ENCODE measurements at regions not wholly inside any gene's neighbourhood (a gene's known extent, or its start where the extent isn't known, plus 50 kb on each side); places are given as distances from the start of the nearest gene placed in this dataset.

DNA sequence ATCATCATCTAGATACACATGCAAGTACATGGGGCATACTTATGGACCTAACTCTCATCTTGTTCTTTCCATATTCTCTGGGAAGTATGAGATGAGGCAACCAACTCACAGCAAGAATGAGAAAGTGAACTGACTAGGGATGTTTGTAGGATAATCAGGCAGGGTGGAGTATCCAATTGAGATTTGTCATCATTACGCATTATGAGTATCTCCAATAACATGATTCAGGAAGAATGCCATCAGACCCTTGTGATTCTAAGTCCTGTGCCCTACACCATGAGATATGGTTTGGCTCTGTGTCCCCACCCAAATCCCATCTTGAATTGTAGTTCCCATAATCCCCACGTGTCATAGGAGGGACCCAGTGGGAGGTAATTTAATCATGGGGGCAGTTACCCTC is 154.0 kb downstream of the SLC30A10 start:
- no peak for DNase-seq (ENCODE audit: low read depth, low spot score)
- TF ChIP-seq EZH2 (IDR thresholded peaks at IDR 0.05) = no peak
- no peak for TF ChIP-seq POLR2AphosphoS5 (IDR thresholded peaks at IDR 0.05; ENCODE audit: borderline replicate concordance, low read depth, low read length)
- TF ChIP-seq FOXP2 (optimal IDR thresholded peaks at IDR 0.05; ENCODE audit: control extremely low read depth, extremely low read length, insufficient read depth) = no peak
- no peaks in the 10 kb centered on the region for H3K36me3 ChIP-seq (ENCODE audit: insufficient read depth, low read length)
- no peak overlapping the region for H3K27ac ChIP-seq
- no peak overlapping the region for H3K4me3 ChIP-seq
- no peak overlapping the region for H3K9ac ChIP-seq (ENCODE audit: insufficient read length)
- no peaks in the 10 kb centered on the region for H3K9me3 ChIP-seq (ENCODE audit: low read depth, low read length)

DNA sequence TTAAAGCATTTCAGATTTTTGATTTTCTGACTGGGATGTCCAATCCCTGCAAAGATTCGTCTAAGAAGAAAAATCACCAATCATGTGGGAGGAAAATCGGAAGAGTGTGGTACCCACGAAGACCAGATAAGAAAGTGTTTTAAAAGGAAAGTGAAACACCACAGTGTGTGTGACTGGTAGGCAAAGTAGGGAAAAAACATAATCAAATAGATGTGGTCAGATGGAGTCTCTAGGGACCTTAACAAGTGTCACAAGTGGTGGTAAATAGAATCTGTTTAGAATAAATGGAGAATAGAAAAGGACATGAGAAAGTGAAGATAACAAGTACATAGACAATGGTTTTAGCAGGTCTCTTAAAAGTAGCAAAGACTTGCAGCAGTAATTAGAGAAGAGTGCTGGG is 154.6 kb downstream of the SLC30A10 start:
- TF ChIP-seq EZH2 (IDR thresholded peaks at IDR 0.05) (no peak), FOXP2 (optimal IDR thresholded peaks at IDR 0.05; ENCODE audit: control extremely low read depth, extremely low read length, insufficient read depth) (no peak), POLR2AphosphoS5 (IDR thresholded peaks at IDR 0.05; ENCODE audit: borderline replicate concordance, low read depth, low read length) (no peak)
- Histone ChIP-seq H3K27ac (no peak overlapping the region), H3K9me3 (ENCODE audit: low read depth, low read length) (no peaks in the 10 kb centered on the region), H3K36me3 (ENCODE audit: insufficient read depth, low read length) (no peaks in the 10 kb centered on the region), H3K9ac (ENCODE audit: insufficient read length) (no peak overlapping the region), H3K4me3 (no peak overlapping the region)
- no peak for DNase-seq (ENCODE audit: low read depth, low spot score)

DNA sequence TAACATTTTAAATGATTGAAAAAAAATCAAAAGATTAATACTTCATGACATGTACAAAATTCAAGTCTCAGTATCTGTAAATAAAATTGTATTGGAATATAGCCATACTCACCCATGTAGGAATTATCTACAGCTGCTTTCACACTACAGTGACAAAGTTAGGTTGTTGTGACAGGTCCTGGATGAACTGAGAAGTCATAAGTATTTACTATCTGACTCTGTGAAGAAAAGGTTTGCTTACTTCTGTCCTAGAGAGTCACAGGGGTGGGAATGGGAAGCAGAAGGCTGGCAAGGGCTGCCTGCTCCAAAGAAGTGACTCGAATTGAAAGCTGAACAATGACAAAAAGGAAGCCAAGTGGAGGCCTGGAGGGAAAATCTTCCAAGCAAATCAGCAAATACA is 155.2 kb downstream of the SLC30A10 start:
- H3K27ac ChIP-seq = no peak overlapping the region
- TF ChIP-seq POLR2AphosphoS5 (IDR thresholded peaks at IDR 0.05; ENCODE audit: borderline replicate concordance, low read depth, low read length) (no peak), FOXP2 (optimal IDR thresholded peaks at IDR 0.05; ENCODE audit: control extremely low read depth, extremely low read length, insufficient read depth) (no peak), EZH2 (IDR thresholded peaks at IDR 0.05) (no peak)
- no peak overlapping the region for H3K9ac ChIP-seq (ENCODE audit: insufficient read length)
- no peak for DNase-seq (ENCODE audit: low read depth, low spot score)
- H3K36me3 ChIP-seq (ENCODE audit: insufficient read depth, low read length) = no peaks in the 10 kb centered on the region
- no peak overlapping the region for H3K4me3 ChIP-seq
- H3K9me3 ChIP-seq (ENCODE audit: low read depth, low read length) = no peaks in the 10 kb centered on the region

DNA sequence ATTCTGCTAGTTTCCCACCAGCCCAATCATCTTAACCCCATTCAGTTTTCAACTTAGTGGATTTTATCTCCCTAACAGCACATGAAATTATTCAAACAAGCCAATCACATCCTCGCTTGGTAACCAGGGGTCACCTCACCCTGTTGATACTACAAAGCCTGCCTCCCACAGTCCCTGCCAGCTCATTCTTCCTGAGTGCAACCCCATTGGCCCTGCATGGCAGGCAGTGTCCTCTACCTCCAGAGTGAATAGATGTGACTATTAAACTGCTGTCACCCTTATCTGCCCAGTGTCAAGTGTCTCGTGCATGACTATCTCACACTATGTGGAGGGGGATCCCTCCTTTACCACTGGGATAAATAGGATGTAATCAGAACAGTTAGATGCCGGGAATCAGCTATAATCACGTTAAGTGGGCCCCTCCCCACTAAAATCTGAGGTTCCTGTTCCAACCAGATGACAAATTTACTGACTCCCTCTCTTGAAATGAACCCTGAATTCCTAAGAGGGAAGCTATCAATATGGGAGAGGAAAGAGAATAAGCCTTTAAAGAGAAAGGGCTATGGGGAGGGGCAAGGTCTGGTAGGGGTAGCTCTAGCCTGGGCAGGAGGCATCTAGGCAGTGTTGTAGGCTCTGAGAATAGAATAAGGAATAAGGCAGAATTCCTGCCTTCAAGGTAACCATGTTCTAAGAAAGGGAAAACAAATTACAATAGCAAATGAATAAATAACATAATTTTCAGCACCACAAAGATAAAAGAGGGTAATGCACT is 155.9 kb downstream of the SLC30A10 start:
- TF ChIP-seq POLR2AphosphoS5 (IDR thresholded peaks at IDR 0.05; ENCODE audit: borderline replicate concordance, low read depth, low read length) = no peak
- TF ChIP-seq FOXP2 (optimal IDR thresholded peaks at IDR 0.05; ENCODE audit: control extremely low read depth, extremely low read length, insufficient read depth) = no peak
- TF ChIP-seq EZH2 (IDR thresholded peaks at IDR 0.05) = no peak
- DNase-seq (ENCODE audit: low read depth, low spot score) = no peak
- Histone ChIP-seq H3K9ac (ENCODE audit: insufficient read length) (no peak overlapping the region), H3K36me3 (ENCODE audit: insufficient read depth, low read length) (no peaks in the 10 kb centered on the region), H3K27ac (no peak overlapping the region), H3K9me3 (ENCODE audit: low read depth, low read length) (no peaks in the 10 kb centered on the region), H3K4me3 (no peak overlapping the region)

DNA sequence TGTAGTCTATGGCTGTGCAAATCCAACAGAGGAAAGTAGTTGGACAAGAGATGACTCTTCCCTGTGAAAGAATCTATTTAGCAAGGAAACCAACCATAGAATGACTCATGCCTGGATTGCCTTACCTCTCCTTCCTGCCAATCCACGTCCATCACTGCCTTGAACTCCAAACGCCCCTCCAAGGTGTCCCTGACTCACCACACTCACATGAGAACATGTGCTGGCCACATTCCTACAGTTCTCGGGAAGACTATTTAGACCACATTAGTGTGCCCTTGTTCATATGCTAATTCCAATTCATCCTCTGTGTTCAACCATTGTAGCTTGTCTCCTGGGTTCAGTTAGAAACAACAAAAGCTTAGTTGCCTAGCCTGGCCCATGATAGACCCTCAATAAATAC is 157.3 kb downstream of the SLC30A10 start:
- no peak overlapping the region for H3K27ac ChIP-seq
- no peak for DNase-seq (ENCODE audit: low read depth, low spot score)
- no peak overlapping the region for H3K4me3 ChIP-seq
- H3K9ac ChIP-seq (ENCODE audit: insufficient read length) = no peak overlapping the region
- no peaks in the 10 kb centered on the region for H3K9me3 ChIP-seq (ENCODE audit: low read depth, low read length)
- H3K36me3 ChIP-seq (ENCODE audit: insufficient read depth, low read length) = no peaks in the 10 kb centered on the region
- TF ChIP-seq FOXP2 (optimal IDR thresholded peaks at IDR 0.05; ENCODE audit: control extremely low read depth, extremely low read length, insufficient read depth) = no peak
- no peak for TF ChIP-seq POLR2AphosphoS5 (IDR thresholded peaks at IDR 0.05; ENCODE audit: borderline replicate concordance, low read depth, low read length)
- no peak for TF ChIP-seq EZH2 (IDR thresholded peaks at IDR 0.05)

DNA sequence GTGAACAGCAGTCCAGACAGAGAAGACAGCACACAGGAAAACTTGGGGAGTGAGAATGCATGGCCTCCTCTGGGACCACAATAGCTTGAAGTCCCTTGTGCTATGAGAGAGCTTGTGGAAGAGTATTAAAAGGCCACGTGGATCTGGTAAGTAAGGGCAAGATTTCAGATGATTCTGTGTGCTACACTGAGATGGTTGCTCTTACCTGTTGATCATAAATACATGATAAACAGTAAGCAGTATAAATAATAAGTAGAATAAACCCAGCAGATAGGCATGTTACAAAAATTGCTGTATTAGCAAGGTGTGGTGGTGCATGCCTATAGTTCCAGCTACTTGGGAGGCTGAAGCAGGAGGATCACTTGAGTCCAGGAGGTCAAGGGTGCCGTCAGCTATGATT is 150.4 kb upstream of the ZC3H11B start:
- no peak for TF ChIP-seq POLR2AphosphoS5 (IDR thresholded peaks at IDR 0.05; ENCODE audit: borderline replicate concordance, low read depth, low read length)
- TF ChIP-seq EZH2 (IDR thresholded peaks at IDR 0.05) = no peak
- TF ChIP-seq FOXP2 (optimal IDR thresholded peaks at IDR 0.05; ENCODE audit: control extremely low read depth, extremely low read length, insufficient read depth) = no peak
- Histone ChIP-seq H3K9ac (ENCODE audit: insufficient read length) (no peak overlapping the region), H3K4me3 (no peak overlapping the region), H3K27ac (no peak overlapping the region), H3K36me3 (ENCODE audit: insufficient read depth, low read length) (no peaks in the 10 kb centered on the region), H3K9me3 (ENCODE audit: low read depth, low read length) (no peaks in the 10 kb centered on the region)
- DNase-seq (ENCODE audit: low read depth, low spot score) = no peak

DNA sequence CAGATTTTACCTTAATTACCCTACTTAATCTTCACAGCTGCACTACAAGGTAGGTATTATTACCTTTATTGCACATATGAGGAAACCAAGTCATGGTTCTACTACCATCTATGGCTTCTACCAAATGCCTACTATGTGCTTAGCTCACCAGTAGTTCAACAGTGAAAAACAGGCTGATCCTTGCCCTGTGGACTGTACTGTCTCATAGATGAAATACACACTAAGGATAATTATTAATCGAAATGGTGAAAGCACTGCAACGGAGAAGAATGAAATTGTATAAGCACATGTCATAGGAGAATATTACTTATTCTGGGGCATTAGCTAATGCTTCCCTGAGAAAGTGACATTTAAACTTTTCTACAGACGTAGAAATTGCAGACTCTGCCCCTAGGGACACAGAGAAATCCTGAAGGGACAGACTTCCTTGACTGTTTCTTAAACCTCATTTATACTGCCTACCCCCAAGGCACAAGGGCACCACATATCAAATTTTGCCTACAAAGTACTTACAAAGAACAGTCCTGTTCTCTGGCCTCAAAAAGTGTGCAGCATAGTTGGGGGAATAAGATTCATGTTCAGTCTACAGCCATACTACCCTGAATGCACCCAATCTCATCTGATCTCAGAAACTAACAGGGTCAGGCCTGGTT is 148.4 kb upstream of the ZC3H11B start:
- Histone ChIP-seq H3K27ac (no peak overlapping the region), H3K36me3 (ENCODE audit: insufficient read depth, low read length) (no peaks in the 10 kb centered on the region), H3K9me3 (ENCODE audit: low read depth, low read length) (no peaks in the 10 kb centered on the region), H3K4me3 (no peak overlapping the region), H3K9ac (ENCODE audit: insufficient read length) (no peak overlapping the region)
- TF ChIP-seq POLR2AphosphoS5 (IDR thresholded peaks at IDR 0.05; ENCODE audit: borderline replicate concordance, low read depth, low read length) (no peak), FOXP2 (optimal IDR thresholded peaks at IDR 0.05; ENCODE audit: control extremely low read depth, extremely low read length, insufficient read depth) (no peak), EZH2 (IDR thresholded peaks at IDR 0.05) (no peak)
- no peak for DNase-seq (ENCODE audit: low read depth, low spot score)

DNA sequence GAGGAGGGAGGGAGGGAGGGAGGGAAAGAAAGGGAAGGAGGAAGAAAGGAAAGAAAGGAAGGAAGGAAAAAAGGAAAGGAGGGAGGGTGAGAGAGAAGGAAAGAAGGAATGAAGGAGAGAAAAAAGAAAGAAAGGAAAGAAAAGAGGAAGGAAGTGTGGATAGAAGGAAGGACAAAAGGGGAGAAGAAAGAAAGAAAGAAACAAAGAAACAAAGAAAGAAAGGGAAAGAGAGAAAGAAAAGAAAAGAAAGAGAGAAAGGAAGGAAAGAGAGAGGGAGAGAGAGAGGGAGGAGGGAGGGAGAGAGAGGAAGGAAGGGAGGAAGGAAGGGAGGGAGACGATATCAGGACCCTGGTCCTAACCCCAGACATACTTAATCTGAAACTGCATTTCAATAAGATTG is 146.2 kb upstream of the ZC3H11B start:
- H3K4me3 ChIP-seq = no peak overlapping the region
- no peak overlapping the region for H3K27ac ChIP-seq
- H3K9me3 ChIP-seq (ENCODE audit: low read depth, low read length) = no peaks in the 10 kb centered on the region
- TF ChIP-seq FOXP2 (optimal IDR thresholded peaks at IDR 0.05; ENCODE audit: control extremely low read depth, extremely low read length, insufficient read depth) (no peak), POLR2AphosphoS5 (IDR thresholded peaks at IDR 0.05; ENCODE audit: borderline replicate concordance, low read depth, low read length) (no peak), EZH2 (IDR thresholded peaks at IDR 0.05) (no peak)
- no peak overlapping the region for H3K9ac ChIP-seq (ENCODE audit: insufficient read length)
- H3K36me3 ChIP-seq (ENCODE audit: insufficient read depth, low read length) = no peaks in the 10 kb centered on the region
- DNase-seq (ENCODE audit: low read depth, low spot score) = no peak
